GM18861 (cell line): ENCODE measurements at regions not wholly inside any gene's neighbourhood (a gene's known extent, or its start where the extent isn't known, plus 50 kb on each side); places are given as distances from the start of the nearest gene placed in this dataset.
"Not testable (repeated sequence)": the region's sequence is repeated elsewhere in the genome, so short reads cannot be mapped to it uniquely, and the experiment has no call there.

Source experiments
- ATAC-seq: cut with Tn5 transposase; IDR thresholded peaks from one replicate; pipeline ENCODE4 v1.9.1; 2021; ENCODE audit not compliant: unreplicated experiment

GRCh38 chr6:97876711-97877110 is 593.7 kb upstream of the MMS22L start:
- ATAC-seq: no peak

- ATAC-seq: no peak
Observed at GRCh38 chr6:97882755-97883154, 599.7 kb upstream of the MMS22L start.

- no peak for ATAC-seq
Observed at GRCh38 chr6:97885325-97885724, 602.3 kb upstream of the MMS22L start.

DNA sequence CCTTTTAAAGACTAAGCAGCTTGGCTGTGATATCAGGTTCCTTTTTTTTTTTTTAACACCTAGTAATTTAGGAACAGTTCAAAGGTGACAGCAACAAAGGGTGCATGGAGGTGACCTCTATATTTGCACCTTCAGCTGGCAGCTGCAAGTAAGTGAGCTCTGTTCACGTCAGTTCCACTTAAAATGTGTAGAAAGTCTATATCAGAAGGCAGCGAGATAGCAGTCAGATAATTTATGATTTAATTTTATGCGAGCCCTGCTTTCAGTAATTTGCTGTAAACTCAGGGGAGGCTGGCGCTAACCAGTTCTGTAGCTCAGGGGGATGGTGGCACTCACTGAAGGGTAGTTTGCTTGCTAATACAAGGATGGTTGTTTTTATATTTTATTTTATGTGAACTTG is 602.8 kb upstream of the MMS22L start:
- no peak for ATAC-seq

DNA sequence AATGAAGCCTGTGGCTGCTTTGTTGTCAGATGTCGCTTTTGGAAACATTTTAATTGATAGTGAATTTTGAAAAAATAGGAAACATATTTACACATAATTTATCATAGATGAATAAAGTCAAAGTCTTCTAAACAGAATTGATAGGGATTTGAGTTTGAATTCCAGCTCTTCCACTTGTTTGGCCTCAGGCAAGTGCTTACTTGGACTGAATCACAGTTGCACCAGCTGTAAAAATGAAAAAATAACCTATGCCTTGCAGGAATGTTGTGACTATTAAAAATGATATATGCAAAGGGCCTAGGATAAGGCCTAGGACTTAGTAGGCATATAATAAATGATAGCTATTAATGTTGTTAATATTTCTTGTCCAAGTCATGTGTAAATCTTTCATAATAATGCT is 618.5 kb upstream of the MMS22L start:
- no peak for ATAC-seq

DNA sequence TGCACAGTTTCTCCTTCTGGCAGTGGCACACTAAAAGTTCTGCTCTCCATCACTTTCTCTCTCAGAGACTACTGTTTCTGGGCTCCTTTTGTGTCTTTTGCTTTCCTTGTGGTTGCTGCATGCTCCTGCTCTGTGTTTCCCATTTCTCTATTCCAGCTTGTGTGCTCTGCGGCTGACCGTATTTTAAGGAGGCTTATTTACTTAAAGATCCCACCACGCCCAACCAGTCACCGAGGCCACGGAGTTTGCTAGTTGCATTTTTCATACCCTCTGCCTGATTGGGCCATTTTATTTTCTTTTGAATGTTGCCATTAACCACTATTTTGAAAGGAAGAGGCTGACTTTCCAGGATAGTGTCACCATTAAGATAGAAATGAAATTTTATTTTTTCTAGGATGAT is 626.4 kb upstream of the MMS22L start:
- no peak for ATAC-seq

- ATAC-seq: no peak
Observed at GRCh38 chr6:97913721-97914120, 630.7 kb upstream of the MMS22L start.

DNA sequence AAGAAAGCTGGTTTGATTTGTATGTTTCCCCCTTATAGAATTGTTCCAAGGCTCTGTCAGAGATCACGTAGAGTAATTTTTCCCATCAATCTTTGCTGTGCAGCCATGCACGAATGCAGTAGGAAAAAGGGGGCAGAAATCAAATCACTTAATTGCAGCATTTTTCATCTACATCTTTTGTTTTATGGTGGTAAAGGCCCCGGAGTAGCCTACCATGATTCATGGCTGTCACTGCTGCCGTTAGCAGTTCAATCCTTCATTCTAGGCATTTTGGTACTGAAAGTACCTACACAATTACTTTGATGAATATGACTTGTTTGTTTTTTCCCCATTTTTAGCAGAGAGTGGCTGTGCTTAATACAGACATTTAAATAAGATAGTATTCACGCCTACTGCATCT is 631.9 kb upstream of the MMS22L start:
- ATAC-seq: no peak

DNA sequence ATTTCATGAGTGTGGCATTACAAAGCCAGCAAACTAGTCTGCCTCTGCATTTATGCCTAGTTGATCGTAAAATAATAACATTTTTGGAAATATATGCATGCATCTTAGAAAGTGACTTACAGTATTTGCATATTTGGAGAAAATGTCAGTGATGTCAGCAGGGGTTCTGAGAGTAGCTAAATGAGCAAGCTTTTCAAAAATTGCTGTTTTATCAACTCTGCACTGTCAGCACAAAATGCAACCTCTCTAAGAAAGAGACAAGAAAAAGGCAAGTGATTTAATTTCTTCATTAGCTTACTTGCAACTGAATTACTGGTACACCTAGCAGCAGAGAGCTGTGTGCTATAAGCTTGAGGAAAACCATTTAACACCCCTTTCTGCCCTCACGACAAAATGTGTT is 632.5 kb upstream of the MMS22L start:
- no peak for ATAC-seq

GRCh38 chr6:97917369-97917768 is 634.4 kb upstream of the MMS22L start:
- no peak for ATAC-seq

- ATAC-seq: no peak
Observed at GRCh38 chr6:97919046-97919445, 636.0 kb upstream of the MMS22L start.

- ATAC-seq: no peak
Observed at GRCh38 chr6:97919631-97920030, 636.6 kb upstream of the MMS22L start.

DNA sequence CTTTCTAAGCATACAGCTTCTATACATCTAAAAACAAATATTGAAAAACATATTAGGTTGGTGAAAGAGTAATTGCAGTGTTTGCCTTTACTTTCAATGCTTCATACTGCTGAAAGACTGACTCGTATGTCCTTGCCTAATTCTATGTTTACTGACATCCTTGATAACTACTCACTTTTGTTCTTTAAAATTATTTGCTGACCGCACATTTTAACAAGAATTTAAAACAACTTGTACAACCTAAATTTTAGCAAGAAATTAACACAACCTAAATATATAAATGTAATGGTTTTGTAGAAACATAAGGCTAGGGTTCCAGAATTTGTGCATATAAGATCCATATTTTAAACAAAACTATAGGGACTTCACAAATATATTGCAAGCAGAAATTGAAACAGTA is 640.2 kb upstream of the MMS22L start:
- ATAC-seq: no peak

DNA sequence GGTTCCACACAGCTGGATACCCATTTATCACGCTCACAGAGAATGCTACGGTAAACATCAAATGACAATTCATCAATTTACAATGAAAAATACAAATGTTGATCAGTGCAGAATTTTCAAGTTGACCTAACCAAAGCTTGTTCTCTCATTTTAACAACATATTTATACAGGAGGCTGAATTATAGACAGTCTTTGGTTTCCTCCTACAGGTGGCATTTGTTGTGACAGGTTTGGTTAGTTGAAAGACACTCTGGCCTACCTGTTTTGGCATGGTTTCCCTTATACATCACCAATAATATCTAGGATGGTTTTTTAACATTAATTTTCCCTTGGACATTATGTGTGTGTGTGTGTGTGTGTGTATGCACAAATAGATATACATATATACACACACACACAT is 642.5 kb upstream of the MMS22L start:
- no peak for ATAC-seq

- no peak for ATAC-seq
Observed at GRCh38 chr6:97939440-97940168, 656.6 kb upstream of the MMS22L start.

DNA sequence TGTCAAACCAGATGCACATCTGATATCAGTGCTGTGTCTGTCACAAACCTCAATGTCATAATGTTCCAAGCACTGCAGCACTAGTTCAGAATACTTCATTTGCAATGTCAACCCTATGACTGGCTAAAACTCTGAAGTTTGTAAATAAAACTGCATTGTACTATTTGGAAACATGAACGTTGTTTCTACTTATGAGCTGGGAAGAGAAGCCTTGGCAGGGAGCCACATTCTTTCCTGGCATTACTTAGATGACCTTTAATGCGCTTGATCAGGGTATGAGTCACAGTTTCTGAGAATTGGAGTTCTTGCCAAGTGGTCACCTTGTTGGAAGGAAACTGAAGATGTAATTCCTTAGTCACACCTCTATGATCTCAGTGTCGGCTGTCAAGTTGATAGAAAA is 664.8 kb upstream of the MMS22L start:
- ATAC-seq: no peak

- ATAC-seq: no peak
Observed at GRCh38 chr6:97958134-97958533, 675.1 kb upstream of the MMS22L start.

DNA sequence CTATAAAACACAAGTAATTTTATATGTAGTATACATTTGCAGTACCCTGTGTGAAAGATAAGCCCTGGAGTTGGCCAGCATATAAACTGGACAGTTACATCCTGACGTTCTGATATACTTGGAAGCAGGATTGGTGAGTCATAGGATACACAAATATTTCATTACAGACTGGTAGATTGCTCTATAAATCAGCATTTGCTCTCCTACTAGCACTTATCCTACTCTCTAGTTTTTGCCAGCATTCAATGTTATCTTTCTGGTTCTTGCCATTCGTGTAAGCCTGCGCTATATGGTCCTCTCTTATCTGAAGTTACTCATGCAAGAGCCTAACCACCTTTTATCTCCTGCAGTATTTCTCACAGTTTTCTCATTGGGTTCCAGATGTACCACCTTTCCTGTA is 680.2 kb upstream of the MMS22L start:
- no peak for ATAC-seq

GRCh38 chr6:97969065-97969464 is 686.0 kb upstream of the MMS22L start:
- no peak for ATAC-seq

- ATAC-seq: no peak
Observed at GRCh38 chr6:97977084-97977483, 694.1 kb upstream of the MMS22L start.

- no peak for ATAC-seq
Observed at GRCh38 chr6:97978855-97979271, 695.8 kb upstream of the MMS22L start.

GRCh38 chr6:97979285-97979684 is 696.3 kb upstream of the MMS22L start:
- ATAC-seq: not testable (repeated sequence)

GRCh38 chr6:97989451-97989850 is 706.4 kb upstream of the MMS22L start:
- ATAC-seq: no peak
